ENCODE measurements at regions not wholly inside any gene's neighbourhood (a gene's known extent, or its start where the extent isn't known, plus 50 kb on each side); places are given as distances from the start of the nearest gene placed in this dataset.
A peak's percentile ranks its signal among the peaks of the same experiment; 100 is the strongest.

GRCh38 chr7:12066521-12066920, 144.6 kb upstream of the TMEM106B start:
- Histone ChIP-seq H3K4me3 (replicated peaks in 1 of 3; ENCODE audit: low read depth in 2 of 3, low read length in 3 of 3) (no peak overlapping the region), H4K20me1 (ENCODE audit: insufficient read depth, low read length) (no peaks in the 10 kb centered on the region), H3K36me3 (replicated peaks in 1 of 2; ENCODE audit: control insufficient read depth in 1 of 2, insufficient read depth in 2 of 2, low read length in 2 of 2) (no peaks in the 10 kb centered on the region), H2AFZ (ENCODE audit: insufficient read depth, low read depth, low read length, poor library complexity, severe bottlenecking) (no peak overlapping the region), H3K9ac (ENCODE audit: insufficient read depth, low read length, poor library complexity, severe bottlenecking) (no peak overlapping the region), H3K4me1 (ENCODE audit: control insufficient read depth in 1 of 2, insufficient read depth in 2 of 2, low read length in 2 of 2) (peaks cover 0 to 2% of the 10 kb centered on the region in 2 donors), H3K27me3 (ENCODE audit: control insufficient read depth in 2 of 2, insufficient read depth in 2 of 2, low read length in 2 of 2) (no peaks in the 10 kb centered on the region), H3K4me2 (replicated peaks; ENCODE audit: extremely low read depth, low read length, poor library complexity, severe bottlenecking) (no peak overlapping the region), H3K9me3 (replicated peaks in 1 of 2; ENCODE audit: control insufficient read depth in 1 of 2, insufficient read depth in 1 of 2, low read length in 2 of 2) (no peaks in the 10 kb centered on the region), H3K79me2 (ENCODE audit: insufficient read depth, low read length) (no peaks in the 10 kb centered on the region), H3K27ac (ENCODE audit: low read depth in 1 of 2, low read length in 2 of 2) (peak overlapping the region in 1 of 2 donors; percentile 50)
- DNase-seq: peak; percentile 50 to 81 (median 55)
- 50% methylated on average over 2 of the region's 2 CpGs for WGBS (ENCODE audit: insufficient coverage)
- peaks cover 0 to 2% (median 0%) of the 10 kb centered on the region in 3 donors for H3K27me3 Mint-ChIP-seq (ENCODE audit: low read depth in 3 of 3)
- no peaks in the 10 kb centered on the region for H3K9me3 Mint-ChIP-seq
- H3K4me1 Mint-ChIP-seq: peaks cover 14% of the 10 kb centered on the region
- TF ChIP-seq CTCF (IDR thresholded peaks at IDR 0.05): no peak
- peak overlapping the region in 5 of 7 donors; percentile 5 to 83 (median 17) for H3K27ac Mint-ChIP-seq
- intact Hi-C loops (cut with micrococcal nuclease): loop anchor here in 1 of 2 donors (10.0 kb wide), 2 partner anchors 148 to 258 kb away; partner anchors contain the start of gene TMEM106B
- no peak overlapping the region for H3K4me3 Mint-ChIP-seq
- H3K36me3 Mint-ChIP-seq: no peaks in the 10 kb centered on the region

DNA sequence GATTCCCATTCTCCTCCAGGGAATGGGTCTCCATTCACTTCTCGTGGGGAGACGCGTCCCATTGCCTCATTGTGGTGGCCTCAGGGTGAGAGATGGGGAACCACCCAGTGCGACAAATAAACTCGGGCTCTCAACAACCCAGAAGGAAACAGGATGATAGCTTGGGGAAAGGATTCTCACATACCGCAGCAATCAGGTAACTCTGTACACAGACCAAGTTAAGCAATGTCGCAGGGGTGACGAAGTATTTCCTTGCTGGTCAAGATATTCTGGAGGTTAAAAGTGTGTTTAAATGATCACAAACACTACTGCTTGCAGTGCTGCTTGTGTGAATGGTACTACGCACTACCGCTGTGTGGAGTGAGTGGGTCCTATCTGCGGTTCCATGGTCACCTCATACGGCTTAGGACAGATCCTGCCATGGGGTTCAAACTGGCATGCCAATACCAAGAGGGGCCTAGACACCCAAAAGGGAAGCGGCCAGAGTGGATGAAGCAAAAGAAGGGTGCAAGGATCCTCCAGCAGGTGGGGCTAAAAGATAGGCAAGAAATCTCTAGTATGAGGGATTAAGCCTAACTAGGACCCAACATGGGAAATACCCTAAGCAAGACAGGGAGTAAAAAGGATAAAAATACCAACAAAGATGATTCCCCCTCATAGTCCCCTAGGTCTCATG, 143.8 kb upstream of the TMEM106B start:
- H3K36me3 ChIP-seq (replicated peaks in 1 of 2; ENCODE audit: control insufficient read depth in 1 of 2, insufficient read depth in 2 of 2, low read length in 2 of 2): no peaks in the 10 kb centered on the region
- H3K9ac ChIP-seq (ENCODE audit: insufficient read depth, low read length, poor library complexity, severe bottlenecking): no peak overlapping the region
- Mint-ChIP-seq H3K27me3 (ENCODE audit: low read depth in 3 of 3) (peaks cover 0 to 2% (median 0%) of the 10 kb centered on the region in 3 donors), H3K36me3 (no peaks in the 10 kb centered on the region), H3K27ac (peak overlapping the region in 4 of 7 donors; percentile 17 to 83 (median 58)), H3K4me1 (peaks cover 14% of the 10 kb centered on the region), H3K9me3 (no peaks in the 10 kb centered on the region), H3K4me3 (no peak overlapping the region)
- H3K4me2 ChIP-seq (replicated peaks; ENCODE audit: extremely low read depth, low read length, poor library complexity, severe bottlenecking): no peak overlapping the region
- H3K27me3 ChIP-seq (ENCODE audit: control insufficient read depth in 2 of 2, insufficient read depth in 2 of 2, low read length in 2 of 2): no peaks in the 10 kb centered on the region
- DNase-seq: peak in 2 of 3 donors; percentile 18 to 42
- H3K27ac ChIP-seq (ENCODE audit: low read depth in 1 of 2, low read length in 2 of 2): peak overlapping the region in 1 of 2 donors; percentile 50
- peak; percentile 34 for TF ChIP-seq CTCF (IDR thresholded peaks at IDR 0.05)
- H3K79me2 ChIP-seq (ENCODE audit: insufficient read depth, low read length): no peaks in the 10 kb centered on the region
- WGBS (ENCODE audit: insufficient coverage): 91% methylated on average over 10 of the region's 13 CpGs
- intact Hi-C loops (cut with micrococcal nuclease): loop anchor here in 1 of 2 donors (10.0 kb wide), 2 partner anchors 148 to 258 kb away; partner anchors contain the start of gene TMEM106B
- H2AFZ ChIP-seq (ENCODE audit: insufficient read depth, low read depth, low read length, poor library complexity, severe bottlenecking): no peak overlapping the region
- no peaks in the 10 kb centered on the region for H4K20me1 ChIP-seq (ENCODE audit: insufficient read depth, low read length)
- peaks cover 0 to 2% of the 10 kb centered on the region in 2 donors for H3K4me1 ChIP-seq (ENCODE audit: control insufficient read depth in 1 of 2, insufficient read depth in 2 of 2, low read length in 2 of 2)
- H3K4me3 ChIP-seq (replicated peaks in 1 of 3; ENCODE audit: low read depth in 2 of 3, low read length in 3 of 3): no peak overlapping the region
- no peaks in the 10 kb centered on the region for H3K9me3 ChIP-seq (replicated peaks in 1 of 2; ENCODE audit: control insufficient read depth in 1 of 2, insufficient read depth in 1 of 2, low read length in 2 of 2)
